Endodermal cell (in vitro differentiated cells): ENCODE measurements at regions not wholly inside any gene's neighbourhood (a gene's known extent, or its start where the extent isn't known, plus 50 kb on each side); places are given as distances from the start of the nearest gene placed in this dataset.

Source experiments
- DNase-seq: peaks from one replicate; pipeline ENCODE4 v3.0.0-alpha.2; 2017
- H3K27ac ChIP-seq: 2 replicates; pipeline ENCODE4 v1.5.1; 2013; ENCODE audit warnings: mild to moderate bottlenecking, low read depth, low read length, moderate library complexity
- H3K27me3 ChIP-seq: 2 replicates; pipeline ENCODE4 v1.6.1; 2013; ENCODE audit warnings: mild to moderate bottlenecking, low read length, moderate library complexity; ENCODE audit not compliant: insufficient read depth, control insufficient read depth, poor library complexity, severe bottlenecking
- H3K36me3 ChIP-seq: 2 replicates; pipeline ENCODE4 v1.7.0; 2013; ENCODE audit warnings: mild to moderate bottlenecking, low read length, moderate library complexity; ENCODE audit not compliant: control insufficient read depth, insufficient read depth
- H3K4me1 ChIP-seq: one replicate; pipeline ENCODE4 v1.7.0; 2013; ENCODE audit warnings: low read length; ENCODE audit not compliant: control insufficient read depth, insufficient read depth
- H3K4me3 ChIP-seq: 2 replicates; pipeline ENCODE4 v1.5.1; 2013; ENCODE audit warnings: mild to moderate bottlenecking, low read length, moderate library complexity
- H3K9ac ChIP-seq: 2 replicates; pipeline ENCODE4 v1.6.1; 2013; ENCODE audit warnings: mild to moderate bottlenecking, low read length, moderate library complexity; ENCODE audit not compliant: poor library complexity, severe bottlenecking; ENCODE audit errors: extremely low read depth
- H3K9me3 ChIP-seq: 2 replicates; pipeline ENCODE4 v1.6.1; 2013; ENCODE audit warnings: mild to moderate bottlenecking, low read length, moderate library complexity; ENCODE audit not compliant: control insufficient read depth
- H3K27ac Mint-ChIP-seq: 2 replicates; pipeline ENCODE4 v1.8.0; 2020; ENCODE audit warnings: mixed read lengths
- H3K27me3 Mint-ChIP-seq: 2 replicates; pipeline ENCODE4 v1.8.0; 2021; ENCODE audit warnings: mild to moderate bottlenecking, mixed read lengths; ENCODE audit not compliant: insufficient read depth
- H3K36me3 Mint-ChIP-seq: 2 replicates; pipeline ENCODE4 v1.8.0; 2020; ENCODE audit warnings: low read depth, mixed read lengths
- H3K4me1 Mint-ChIP-seq: 2 replicates; pipeline ENCODE4 v1.8.0; 2020; ENCODE audit warnings: mixed read lengths
- H3K4me3 Mint-ChIP-seq: 2 replicates; pipeline ENCODE4 v1.8.0; 2020; ENCODE audit warnings: mild to moderate bottlenecking, moderate library complexity, mixed read lengths
- H3K9me3 Mint-ChIP-seq: 2 replicates; pipeline ENCODE4 v1.8.0; 2020; ENCODE audit warnings: mild to moderate bottlenecking, mixed read lengths
- WGBS, 2 experiments: methylation state at CpG; one replicate each; pipeline versions ENCODE4 v1.1.5 to v1.1.7; 2013; ENCODE audit warnings: missing lambda C conversion rate in 2 of 2, mixed read lengths in 1 of 2; ENCODE audit not compliant: insufficient coverage in 1 of 2, insufficient read length in 1 of 2; 5-methylcytosine and 5-hydroxymethylcytosine counted together
- TF ChIP-seq, protein P1 (sequence below): fragments of 200-600 bp; sonication (generic); conservative IDR thresholded peaks from 2 replicates; pipeline ENCODE4 v1.5.0; 2021; ENCODE audit warnings: antibody characterized with exemption, mild to moderate bottlenecking

- peaks cover 8% of the 10 kb centered on the region for H3K27me3 Mint-ChIP-seq
- no peaks in the 10 kb centered on the region for H3K36me3 Mint-ChIP-seq
- H3K9ac ChIP-seq, result no peak overlapping the region
- no peak overlapping the region for H3K27ac ChIP-seq
- no peak for DNase-seq
- H3K4me3 Mint-ChIP-seq, result no peak overlapping the region
- no peaks in the 10 kb centered on the region for H3K27me3 ChIP-seq
- no peaks in the 10 kb centered on the region for H3K9me3 ChIP-seq
- H3K4me3 ChIP-seq, result no peak overlapping the region
- H3K9me3 Mint-ChIP-seq, result no peaks in the 10 kb centered on the region
- no peaks in the 10 kb centered on the region for H3K36me3 ChIP-seq
- H3K4me1 ChIP-seq, result no peaks in the 10 kb centered on the region
- TF ChIP-seq, protein P1, sequence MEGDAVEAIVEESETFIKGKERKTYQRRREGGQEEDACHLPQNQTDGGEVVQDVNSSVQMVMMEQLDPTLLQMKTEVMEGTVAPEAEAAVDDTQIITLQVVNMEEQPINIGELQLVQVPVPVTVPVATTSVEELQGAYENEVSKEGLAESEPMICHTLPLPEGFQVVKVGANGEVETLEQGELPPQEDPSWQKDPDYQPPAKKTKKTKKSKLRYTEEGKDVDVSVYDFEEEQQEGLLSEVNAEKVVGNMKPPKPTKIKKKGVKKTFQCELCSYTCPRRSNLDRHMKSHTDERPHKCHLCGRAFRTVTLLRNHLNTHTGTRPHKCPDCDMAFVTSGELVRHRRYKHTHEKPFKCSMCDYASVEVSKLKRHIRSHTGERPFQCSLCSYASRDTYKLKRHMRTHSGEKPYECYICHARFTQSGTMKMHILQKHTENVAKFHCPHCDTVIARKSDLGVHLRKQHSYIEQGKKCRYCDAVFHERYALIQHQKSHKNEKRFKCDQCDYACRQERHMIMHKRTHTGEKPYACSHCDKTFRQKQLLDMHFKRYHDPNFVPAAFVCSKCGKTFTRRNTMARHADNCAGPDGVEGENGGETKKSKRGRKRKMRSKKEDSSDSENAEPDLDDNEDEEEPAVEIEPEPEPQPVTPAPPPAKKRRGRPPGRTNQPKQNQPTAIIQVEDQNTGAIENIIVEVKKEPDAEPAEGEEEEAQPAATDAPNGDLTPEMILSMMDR, result no peak
- H3K27ac Mint-ChIP-seq, result no peak overlapping the region
- H3K4me1 Mint-ChIP-seq, result no peaks in the 10 kb centered on the region
- 97 to 100% methylated on average over 2 of the region's 2 CpGs for WGBS, 2 experiments
Observed at GRCh38 chr4:165548702-165549101, 169.9 kb downstream of the CPE start.

DNA sequence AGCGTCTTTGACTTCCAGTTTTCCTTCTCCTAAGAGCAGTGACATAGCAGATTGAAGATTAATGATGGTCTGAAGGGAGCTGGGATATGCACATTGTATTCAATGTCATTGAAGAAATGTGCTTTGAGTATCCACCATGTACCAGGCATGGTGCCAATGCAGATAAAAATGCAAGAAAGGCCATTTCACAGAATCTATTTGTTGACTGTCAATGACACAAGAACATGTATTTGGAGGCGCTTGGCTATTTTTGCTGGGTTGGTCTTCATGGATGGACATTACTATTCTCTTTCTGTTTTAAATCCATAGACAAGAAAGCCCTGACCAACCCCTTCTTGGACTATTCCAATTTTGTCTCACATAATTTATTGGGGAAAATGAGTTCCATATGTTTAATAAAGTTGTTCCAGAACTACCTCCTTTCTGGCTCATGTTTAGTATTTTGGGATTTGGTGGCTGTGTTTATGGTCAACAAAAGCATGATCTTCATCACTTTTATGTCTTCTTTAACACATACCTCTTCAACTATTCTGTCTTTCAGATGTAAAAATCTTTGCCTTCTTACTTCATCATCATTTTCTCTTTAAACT lies 174.5 kb downstream of the CPE start:
- Histone ChIP-seq H3K27ac (no peak overlapping the region), H3K4me1 (no peaks in the 10 kb centered on the region), H3K36me3 (no peaks in the 10 kb centered on the region), H3K9ac (no peak overlapping the region), H3K9me3 (no peaks in the 10 kb centered on the region), H3K4me3 (no peak overlapping the region), H3K27me3 (no peaks in the 10 kb centered on the region)
- no peak overlapping the region for H3K4me3 Mint-ChIP-seq
- WGBS, 2 experiments, result 96 to 100% methylated on average over 1 to 2 of the region's 2 CpGs
- H3K36me3 Mint-ChIP-seq, result no peaks in the 10 kb centered on the region
- H3K27ac Mint-ChIP-seq, result no peak overlapping the region
- DNase-seq, result no peak
- TF ChIP-seq, protein P1, result no peak
- H3K4me1 Mint-ChIP-seq, result no peaks in the 10 kb centered on the region
- H3K9me3 Mint-ChIP-seq, result no peaks in the 10 kb centered on the region
- peaks cover 2% of the 10 kb centered on the region for H3K27me3 Mint-ChIP-seq

DNA sequence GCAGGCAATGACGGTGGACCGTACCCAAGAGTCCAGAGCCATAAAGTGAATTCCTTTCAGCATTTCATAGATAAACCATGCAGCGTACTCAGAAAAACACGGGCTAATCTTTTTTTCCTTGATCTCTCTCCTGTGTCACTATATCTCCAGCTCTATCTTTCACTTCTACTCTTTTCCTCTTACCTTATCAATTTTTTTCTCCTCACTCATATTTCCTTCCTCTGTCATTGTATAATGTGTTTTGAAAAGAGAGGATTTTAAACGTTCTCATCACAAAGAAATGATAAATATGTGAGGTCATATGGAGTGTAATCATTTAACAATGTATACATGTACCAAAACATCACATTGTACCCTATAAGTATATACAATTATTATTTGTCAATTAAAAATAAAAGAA lies 176.5 kb downstream of the CPE start:
- Histone ChIP-seq H3K4me1 (no peaks in the 10 kb centered on the region), H3K9me3 (no peaks in the 10 kb centered on the region), H3K9ac (no peak overlapping the region), H3K27me3 (no peaks in the 10 kb centered on the region), H3K27ac (no peak overlapping the region), H3K4me3 (no peak overlapping the region), H3K36me3 (no peaks in the 10 kb centered on the region)
- no peak overlapping the region for H3K27ac Mint-ChIP-seq
- no peak overlapping the region for H3K4me3 Mint-ChIP-seq
- no peaks in the 10 kb centered on the region for H3K27me3 Mint-ChIP-seq
- no peak for DNase-seq
- H3K9me3 Mint-ChIP-seq, result no peaks in the 10 kb centered on the region
- H3K4me1 Mint-ChIP-seq, result no peaks in the 10 kb centered on the region
- no peaks in the 10 kb centered on the region for H3K36me3 Mint-ChIP-seq
- 90 to 95% methylated on average over 3 to 4 of the region's 5 CpGs for WGBS, 2 experiments
- TF ChIP-seq, protein P1, result no peak
